Coronary artery (tissue), 2 donors: ENCODE measurements at regions not wholly inside any gene's neighbourhood (a gene's known extent, or its start where the extent isn't known, plus 50 kb on each side); places are given as distances from the start of the nearest gene placed in this dataset.

Experiments used
- DNase-seq: peaks from one replicate; pipeline ENCODE4 v3.0.0-alpha.2; 2017; ENCODE audit warnings: low spot score
- H3K27ac ChIP-seq, 2 donors: fragments of 200-600 bp; sonication (generic); one replicate each; pipeline ENCODE4 v1.5.1; 2016 to 2019
- H3K4me3 ChIP-seq: fragments of 200-600 bp; sonication (generic); 2 replicates; pipeline ENCODE4 v1.5.1; 2016; ENCODE audit warnings: mild to moderate bottlenecking, moderate library complexity
- CTCF ChIP-seq: fragments of 200-600 bp; sonication (generic); IDR thresholded peaks from one replicate; pipeline ENCODE4 v1.5.1; 2019; ENCODE audit warnings: antibody characterized with exemption

GRCh38 chr3:146334151-146334550 is 83.2 kb upstream of the PLSCR4 start:
- Histone ChIP-seq H3K27ac (no peak overlapping the region), H3K4me3 (no peak overlapping the region)
- DNase-seq, result no peak
- TF ChIP-seq CTCF, result no peak

DNA sequence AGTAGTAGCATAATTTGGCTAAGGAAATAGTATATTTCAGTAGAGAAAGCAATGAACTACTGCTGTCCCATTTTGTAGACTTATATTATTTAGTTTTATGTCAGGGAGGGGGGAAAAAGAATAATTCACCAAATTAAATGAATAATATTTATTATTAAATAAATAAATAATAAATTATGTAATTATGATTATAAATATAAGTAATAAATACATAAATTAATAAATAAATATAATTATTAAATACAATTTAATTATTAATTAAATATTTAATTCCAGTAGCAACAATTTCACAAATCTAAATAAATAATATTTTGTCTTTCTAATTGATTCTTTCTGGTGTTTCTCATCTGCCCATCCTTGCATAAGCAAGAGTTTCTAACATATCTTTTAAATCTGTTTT is 81.1 kb upstream of the PLSCR4 start:
- Histone ChIP-seq H3K4me3 (no peak overlapping the region), H3K27ac (no peak overlapping the region)
- DNase-seq, result no peak
- TF ChIP-seq CTCF, result no peak

DNA sequence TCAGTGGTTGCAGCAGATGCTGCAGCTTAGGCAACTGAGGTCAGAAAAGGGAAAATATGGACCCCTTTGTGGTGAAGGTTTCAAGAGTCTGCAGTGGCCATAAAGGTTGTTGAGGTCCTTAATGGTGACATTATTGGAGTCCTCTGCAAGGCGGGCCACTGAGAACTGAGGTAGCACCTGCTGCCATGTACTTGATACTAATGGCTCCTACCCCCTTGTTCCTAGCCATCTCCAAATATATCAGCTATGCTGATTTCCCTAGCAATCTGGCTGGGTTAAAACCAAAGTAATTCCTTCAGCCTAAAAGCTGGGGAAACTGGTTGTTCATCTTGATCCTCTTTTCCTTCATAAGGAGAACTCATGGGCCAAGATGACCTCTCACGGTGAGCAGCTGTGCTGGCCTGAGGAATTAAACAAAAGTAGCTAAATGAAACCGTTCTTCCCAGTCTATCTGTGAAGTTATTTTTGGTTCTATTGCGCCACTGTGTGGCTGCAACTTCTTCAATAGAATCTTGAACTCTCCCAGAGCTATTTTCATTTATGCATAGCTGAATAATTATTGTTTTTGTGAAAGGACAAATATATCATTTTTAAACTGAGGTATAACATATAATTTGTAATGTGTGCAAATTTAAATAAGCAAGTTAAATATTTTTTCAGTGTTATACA is 76.1 kb upstream of the PLSCR4 start:
- no peak for TF ChIP-seq CTCF
- DNase-seq, result no peak
- no peak overlapping the region for H3K27ac ChIP-seq
- H3K4me3 ChIP-seq, result peak overlapping the region; percentile 27

- TF ChIP-seq CTCF, result no peak
- Histone ChIP-seq H3K27ac (no peak overlapping the region), H3K4me3 (no peak overlapping the region)
- no peak for DNase-seq
These were observed 74.3 kb upstream of the PLSCR4 start for GRCh38 chr3:146325170-146325569.

DNA sequence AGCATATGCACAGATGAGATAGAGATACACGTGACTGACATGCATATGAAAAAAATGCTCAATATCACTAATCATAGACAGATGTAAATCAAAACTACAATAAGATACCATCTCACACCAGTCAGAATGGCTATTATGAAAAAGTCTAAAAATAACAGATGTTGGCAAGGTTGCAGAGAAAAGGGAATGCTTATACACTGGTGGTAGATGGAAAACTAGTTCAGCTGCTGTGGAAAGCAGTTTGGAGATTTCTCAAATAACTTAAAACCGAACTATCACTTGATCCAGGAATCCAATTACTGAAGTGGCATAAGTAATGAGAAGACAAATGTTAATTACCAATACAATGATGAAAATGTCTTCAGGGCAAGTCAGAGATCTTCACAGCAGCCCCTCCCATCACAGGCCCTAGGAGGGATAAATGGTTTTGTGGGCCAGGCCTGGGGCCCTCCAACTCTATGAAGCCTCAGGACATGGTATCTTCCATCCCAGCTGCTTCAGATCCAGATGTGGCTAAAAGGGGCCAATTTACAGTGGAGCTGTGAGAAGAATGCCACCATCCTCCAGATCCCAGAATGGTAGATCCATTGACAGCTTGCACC is 71.4 kb upstream of the PLSCR4 start:
- Histone ChIP-seq H3K4me3 (no peak overlapping the region), H3K27ac (no peak overlapping the region)
- no peak for DNase-seq
- no peak for TF ChIP-seq CTCF

DNA sequence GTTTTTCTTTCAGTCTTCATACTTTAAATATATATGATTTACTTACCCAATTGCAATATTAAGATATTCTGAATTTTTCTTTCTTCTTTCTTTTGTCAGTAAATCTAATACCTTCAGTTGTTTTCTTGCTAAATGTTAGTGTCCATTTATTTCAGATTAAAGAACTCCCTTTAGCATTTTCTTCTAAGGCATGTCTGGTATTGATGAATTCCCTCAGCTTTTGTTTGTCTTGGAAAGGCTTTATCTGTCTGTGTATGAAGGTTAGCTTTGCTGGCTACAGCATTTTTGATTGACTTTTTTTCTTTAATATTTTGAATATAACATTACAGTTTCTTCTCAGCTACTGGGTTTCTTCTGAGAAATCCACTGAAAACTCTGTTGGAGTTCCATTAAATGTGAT is 64.0 kb upstream of the PLSCR4 start:
- Histone ChIP-seq H3K27ac (no peak overlapping the region), H3K4me3 (no peak overlapping the region)
- no peak for TF ChIP-seq CTCF
- no peak for DNase-seq

- Histone ChIP-seq H3K27ac (peak overlapping the region in 1 of 2 donors; percentile 51), H3K4me3 (no peak overlapping the region)
- DNase-seq, result no peak
- TF ChIP-seq CTCF, result no peak
These were observed 62.8 kb upstream of the PLSCR4 start for GRCh38 chr3:146313746-146314111.
